ENCODE measurements at regions not wholly inside any gene's neighbourhood (a gene's known extent, or its start where the extent isn't known, plus 50 kb on each side); places are given as distances from the start of the nearest gene placed in this dataset.

GRCh38 chr4:126851391-126851790 is 781.4 kb upstream of the INTU start:
- TF ChIP-seq EP300 (IDR thresholded peaks at IDR 0.05): no peak
- no peak for TF ChIP-seq POLR2AphosphoS5 (IDR thresholded peaks at IDR 0.05)
- no peak for TF ChIP-seq POLR2A (IDR thresholded peaks at IDR 0.05)
- no peak for TF ChIP-seq CTCF (IDR thresholded peaks at IDR 0.05)
- H3K9me3 ChIP-seq: no peaks in the 10 kb centered on the region
- 89 to 100% methylated on average over 1 of the region's 1 CpG for WGBS, 2 donors (ENCODE audit: low coverage in 1 of 2)
- no peak overlapping the region for H3K27ac ChIP-seq
- no peak overlapping the region for H3K4me3 ChIP-seq
- no peaks in the 10 kb centered on the region for H3K36me3 ChIP-seq
- H3K27me3 ChIP-seq: no peaks in the 10 kb centered on the region
- H3K4me1 ChIP-seq: no peaks in the 10 kb centered on the region
- ATAC-seq: no peak

DNA sequence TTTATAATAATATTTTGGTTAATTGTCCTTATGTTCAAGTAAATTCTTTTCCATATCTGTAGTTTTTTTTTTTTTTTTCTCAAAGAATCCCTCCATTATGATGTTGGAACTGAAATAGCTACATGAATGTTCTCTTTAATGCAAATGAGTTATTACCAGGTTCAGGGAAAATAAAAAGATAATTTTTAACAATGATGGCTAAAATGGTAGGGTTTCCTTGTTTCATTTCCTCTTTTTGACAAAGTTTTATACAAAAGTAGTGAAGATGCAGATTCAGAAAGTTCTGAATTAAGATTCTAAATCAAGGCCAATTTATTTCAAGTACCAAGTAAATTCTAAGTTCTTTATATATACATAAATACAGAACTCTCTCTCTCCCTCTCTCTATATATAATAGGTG is 779.0 kb upstream of the INTU start:
- Histone ChIP-seq H3K36me3 (no peaks in the 10 kb centered on the region), H3K4me3 (no peak overlapping the region), H3K9me3 (no peaks in the 10 kb centered on the region), H3K27me3 (no peaks in the 10 kb centered on the region), H3K27ac (no peak overlapping the region), H3K4me1 (no peaks in the 10 kb centered on the region)
- ATAC-seq: no peak
- TF ChIP-seq EP300 (IDR thresholded peaks at IDR 0.05) (no peak), POLR2A (IDR thresholded peaks at IDR 0.05) (no peak), CTCF (IDR thresholded peaks at IDR 0.05) (no peak), POLR2AphosphoS5 (IDR thresholded peaks at IDR 0.05) (no peak)

DNA sequence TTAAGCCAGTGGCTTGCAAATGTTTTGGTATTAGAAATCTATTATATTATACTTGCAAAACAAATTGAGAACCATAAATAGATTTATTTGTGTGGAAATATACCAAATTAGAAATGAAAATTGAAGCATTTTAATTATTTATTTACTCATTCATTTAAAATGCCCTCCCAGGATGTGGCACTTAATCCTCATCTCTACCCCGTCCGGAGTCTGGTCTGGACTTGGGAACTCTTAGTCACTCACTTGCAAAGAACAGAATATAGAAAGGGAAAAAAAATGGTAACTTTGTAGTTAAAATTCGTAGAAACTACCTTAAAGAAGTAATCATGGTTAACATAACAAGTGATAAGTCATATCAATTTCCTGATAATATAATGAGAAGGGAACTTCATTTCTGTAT is 775.9 kb upstream of the INTU start:
- no peaks in the 10 kb centered on the region for H3K36me3 ChIP-seq
- H3K27me3 ChIP-seq: no peaks in the 10 kb centered on the region
- no peaks in the 10 kb centered on the region for H3K9me3 ChIP-seq
- 72 to 86% methylated on average over 3 of the region's 3 CpGs for WGBS, 2 donors (ENCODE audit: low coverage in 1 of 2)
- ATAC-seq: no peak
- no peaks in the 10 kb centered on the region for H3K4me1 ChIP-seq
- no peak overlapping the region for H3K4me3 ChIP-seq
- no peak overlapping the region for H3K27ac ChIP-seq
- TF ChIP-seq POLR2A (IDR thresholded peaks at IDR 0.05) (no peak), CTCF (IDR thresholded peaks at IDR 0.05) (no peak), EP300 (IDR thresholded peaks at IDR 0.05) (no peak), POLR2AphosphoS5 (IDR thresholded peaks at IDR 0.05) (no peak)

DNA sequence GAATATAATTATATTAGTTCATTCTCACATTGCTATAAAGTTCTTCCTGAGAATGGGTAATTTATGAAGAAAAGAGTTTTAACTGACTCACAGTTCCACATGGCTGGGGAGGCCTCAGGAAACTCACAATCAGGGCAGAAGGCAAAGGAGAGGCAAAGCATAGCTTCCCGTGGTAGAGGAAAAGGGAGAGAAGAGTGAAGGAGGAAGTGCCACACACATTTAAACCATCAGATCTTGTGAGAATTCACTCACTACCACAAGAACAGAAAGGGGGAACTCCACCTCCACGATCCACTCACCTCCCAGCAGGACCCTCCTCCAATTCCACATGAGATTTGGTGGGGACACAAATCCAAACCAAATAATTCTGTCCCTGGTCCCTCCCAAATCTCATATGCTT is 773.4 kb upstream of the INTU start:
- no peaks in the 10 kb centered on the region for H3K9me3 ChIP-seq
- H3K27ac ChIP-seq: no peak overlapping the region
- H3K36me3 ChIP-seq: no peaks in the 10 kb centered on the region
- no peak overlapping the region for H3K4me3 ChIP-seq
- ATAC-seq: no peak
- 71 to 74% methylated on average over 1 to 2 of the region's 2 CpGs for WGBS, 2 donors (ENCODE audit: low coverage in 1 of 2)
- no peak for TF ChIP-seq POLR2A (IDR thresholded peaks at IDR 0.05)
- TF ChIP-seq CTCF (IDR thresholded peaks at IDR 0.05): no peak
- TF ChIP-seq EP300 (IDR thresholded peaks at IDR 0.05): no peak
- TF ChIP-seq POLR2AphosphoS5 (IDR thresholded peaks at IDR 0.05): no peak
- H3K27me3 ChIP-seq: no peaks in the 10 kb centered on the region
- H3K4me1 ChIP-seq: no peaks in the 10 kb centered on the region

- 100% methylated on average over 1 of the region's 2 CpGs; no CpG with 5 or more reads in 1 of the 2 donors for WGBS, 2 donors (ENCODE audit: low coverage in 1 of 2)
- TF ChIP-seq EP300 (IDR thresholded peaks at IDR 0.05) (no peak), CTCF (IDR thresholded peaks at IDR 0.05) (no peak), POLR2AphosphoS5 (IDR thresholded peaks at IDR 0.05) (no peak), POLR2A (IDR thresholded peaks at IDR 0.05) (no peak)
- Histone ChIP-seq H3K9me3 (no peaks in the 10 kb centered on the region), H3K27ac (no peak overlapping the region), H3K4me1 (no peaks in the 10 kb centered on the region), H3K27me3 (no peaks in the 10 kb centered on the region), H3K36me3 (no peaks in the 10 kb centered on the region), H3K4me3 (no peak overlapping the region)
- no peak for ATAC-seq
These were observed 772.9 kb upstream of the INTU start for GRCh38 chr4:126859872-126860271.
